Epithelial cell of proximal tubule (primary cell): ENCODE measurements at regions not wholly inside any gene's neighbourhood (a gene's known extent, or its start where the extent isn't known, plus 50 kb on each side); places are given as distances from the start of the nearest gene placed in this dataset.

Experiments
- DNase-seq: peaks from one replicate; pipeline ENCODE4 v3.0.0-alpha.2; 2011; ENCODE audit warnings: low read depth
- H3K4me3 ChIP-seq: 2 replicates; pipeline ENCODE4 v1.5.1; 2011; ENCODE audit warnings: low read depth, mild to moderate bottlenecking, low read length
- CTCF ChIP-seq: conservative IDR thresholded peaks from 2 replicates; pipeline ENCODE4 v1.5.1; 2012; ENCODE audit warnings: low read depth, mild to moderate bottlenecking, low read length

DNA sequence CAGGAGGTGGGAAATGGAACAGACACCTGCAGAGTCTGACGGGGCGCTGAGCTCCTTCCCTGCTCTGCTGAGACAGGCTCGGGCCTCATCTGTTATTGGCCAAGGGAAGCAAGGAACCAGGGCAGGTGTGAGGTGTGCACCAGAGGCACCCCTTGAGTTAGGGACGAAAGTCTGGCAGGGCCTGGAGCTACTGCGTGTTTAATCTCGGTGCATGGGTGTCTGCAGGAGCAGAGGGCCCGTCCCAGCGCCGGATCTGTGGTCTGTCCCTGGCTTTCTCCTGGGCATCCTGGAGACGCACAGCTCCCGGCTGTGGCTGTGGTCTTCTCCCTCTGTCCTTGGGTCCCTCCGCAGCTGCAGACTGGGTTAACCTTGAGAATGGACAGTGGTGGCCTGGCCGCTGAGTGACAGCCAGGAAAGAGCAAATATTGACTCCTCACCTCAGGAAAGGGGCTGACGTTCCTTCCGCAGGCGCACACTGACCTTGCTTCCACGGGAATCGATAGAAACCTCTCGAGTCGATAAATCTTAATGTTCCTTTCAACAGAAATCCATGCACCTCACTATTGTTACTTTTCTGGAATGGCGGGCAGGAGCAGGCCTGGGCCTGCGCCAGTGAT, 975.6 kb downstream of the BRD1 start:
- no peak for DNase-seq
- H3K4me3 ChIP-seq = no peak overlapping the region
- TF ChIP-seq CTCF = no peak

GRCh38 chr22:48850658-48851287, 976.9 kb downstream of the BRD1 start:
- TF ChIP-seq CTCF = no peak
- DNase-seq = no peak
- H3K4me3 ChIP-seq = no peak overlapping the region

DNA sequence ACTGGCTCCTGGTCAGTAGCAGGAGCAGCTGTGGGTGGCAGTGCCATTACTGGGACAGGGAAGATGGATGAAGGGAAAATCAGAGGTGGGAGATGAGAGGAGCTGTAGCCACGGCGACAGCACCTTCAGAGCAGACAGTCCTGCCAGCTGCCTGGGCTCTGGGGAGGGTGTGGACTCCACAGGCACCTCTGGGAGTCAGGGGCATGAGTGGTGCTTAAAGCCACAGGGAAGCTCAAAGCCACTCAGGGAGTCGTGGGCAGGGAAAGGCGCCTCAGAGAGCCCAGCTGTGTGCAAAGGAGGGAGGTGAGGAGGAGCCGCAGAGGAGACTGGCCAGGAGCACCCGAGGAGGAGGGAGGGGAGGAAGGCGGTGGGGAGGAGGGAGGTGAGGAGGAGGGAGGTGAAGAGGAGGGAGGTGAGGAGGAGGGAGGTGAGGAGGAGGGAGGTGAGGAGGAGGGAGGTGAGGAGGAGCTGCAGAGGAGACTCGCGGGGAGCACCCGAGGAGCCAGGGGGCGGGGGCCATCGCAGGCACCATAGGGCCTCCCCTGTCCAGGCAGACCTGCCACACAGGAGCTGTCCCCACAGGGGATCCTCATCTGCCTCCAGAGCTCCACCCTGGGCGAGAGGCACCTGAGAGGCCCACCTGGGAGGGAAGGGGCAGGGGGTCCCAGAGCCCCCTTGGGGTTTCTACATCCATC, 977.6 kb downstream of the BRD1 start:
- no peak overlapping the region for H3K4me3 ChIP-seq
- DNase-seq = no peak
- no peak for TF ChIP-seq CTCF

DNA sequence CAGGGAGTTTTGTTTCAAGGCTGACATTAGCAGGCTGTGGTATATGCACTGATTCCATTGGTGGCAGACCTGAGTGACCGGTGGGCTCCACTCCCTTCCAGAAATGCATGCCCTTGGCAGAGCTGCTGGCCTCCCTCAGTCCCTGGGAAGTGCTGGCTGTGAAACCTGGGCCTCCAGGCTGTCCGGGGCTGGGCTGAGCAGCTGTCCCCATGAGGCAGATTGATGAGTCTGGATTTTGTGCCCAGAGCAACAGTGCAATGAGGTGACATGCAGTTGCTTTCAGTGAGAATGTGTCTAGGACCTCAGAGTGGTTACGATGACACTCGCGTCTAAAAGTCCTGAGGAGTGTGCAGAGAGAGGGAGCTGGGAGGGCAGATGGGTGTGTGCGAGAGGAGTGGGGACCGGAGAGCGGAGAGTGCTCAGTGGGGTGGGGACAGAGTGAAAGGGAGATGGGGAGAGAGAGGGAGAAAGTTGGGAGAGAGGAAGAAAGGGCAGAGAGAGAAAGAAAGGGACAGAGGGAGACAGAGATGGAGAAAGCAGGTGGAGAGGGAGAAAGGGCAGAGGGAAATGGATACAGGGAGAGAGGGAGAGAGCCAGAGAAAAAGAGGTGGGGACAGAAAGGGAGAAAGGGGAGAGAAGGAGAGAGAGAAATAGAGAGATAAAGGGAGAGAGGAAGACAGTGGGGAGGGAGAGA, 978.3 kb downstream of the BRD1 start:
- no peak overlapping the region for H3K4me3 ChIP-seq
- no peak for TF ChIP-seq CTCF
- DNase-seq = no peak

DNA sequence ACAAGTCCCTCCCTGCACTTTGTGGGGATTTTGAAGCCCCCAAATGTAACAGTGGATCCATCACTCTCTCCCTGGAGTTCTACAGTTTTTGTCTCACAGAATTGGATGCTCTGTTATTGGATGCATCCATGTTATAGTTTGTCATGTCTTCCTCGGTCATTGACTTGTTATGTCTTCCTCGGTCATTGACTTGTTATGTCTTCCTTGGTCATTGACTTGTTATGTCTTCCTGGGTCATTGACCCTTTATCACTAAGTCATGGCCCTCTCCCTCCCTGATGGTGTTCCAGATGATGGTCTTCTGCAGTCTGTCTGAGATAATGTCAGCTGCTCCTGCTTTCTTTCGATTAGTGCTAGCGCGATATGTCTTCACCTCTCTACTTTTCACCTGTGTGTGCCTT, 981.5 kb downstream of the BRD1 start:
- no peak overlapping the region for H3K4me3 ChIP-seq
- DNase-seq = no peak
- no peak for TF ChIP-seq CTCF

DNA sequence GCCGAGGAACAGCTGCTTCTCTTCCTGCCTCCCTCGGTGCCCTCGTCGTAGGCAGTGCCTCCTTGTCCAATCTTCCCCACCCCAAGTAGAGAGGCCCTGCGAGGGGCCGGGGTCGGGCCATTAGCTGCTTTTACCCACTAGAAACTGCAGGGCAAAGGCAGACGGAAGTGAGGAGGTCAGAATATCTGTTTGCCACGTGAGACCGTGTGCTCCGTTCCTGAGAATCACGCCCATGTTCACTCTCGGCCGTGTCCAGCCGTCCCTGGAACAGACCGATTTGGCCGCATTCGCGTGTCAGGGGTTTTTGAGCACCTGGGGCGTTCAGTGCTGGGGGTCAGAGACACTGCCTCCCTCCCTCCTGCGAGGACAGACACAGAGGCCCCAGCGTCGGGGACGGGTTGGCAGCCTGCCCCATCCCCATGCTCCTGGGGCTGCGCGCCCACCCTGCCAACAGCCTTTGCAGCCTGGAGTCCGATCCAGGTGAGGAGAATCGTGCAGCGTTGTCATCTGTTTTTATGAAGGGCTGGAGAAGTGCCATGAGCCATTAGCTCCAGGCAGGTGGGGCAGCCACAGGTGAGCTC, 982.2 kb downstream of the BRD1 start:
- H3K4me3 ChIP-seq = no peak overlapping the region
- TF ChIP-seq CTCF = no peak
- no peak for DNase-seq
